HEK293 (cell line): ENCODE measurements at regions not wholly inside any gene's neighbourhood (a gene's known extent, or its start where the extent isn't known, plus 50 kb on each side); places are given as distances from the start of the nearest gene placed in this dataset.
A peak's percentile ranks its signal among the peaks of the same experiment; 100 is the strongest.

Source experiments
- CTCF ChIA-PET: fragments of 350-600 bp; formaldehyde crosslinking; extraction: SDS; loops from one replicate; lab custom pipeline; 2021; ENCODE audit warnings: antibody characterized with exemption; lab: Yijun Ruan, JAX
- POLR2A ChIA-PET: fragments of 300-600 bp; formaldehyde crosslinking; extraction: SDS; loops from one replicate; lab custom pipeline; 2020; ENCODE audit warnings: antibody characterized with exemption, inconsistent platforms; lab: Yijun Ruan, JAX
- H3K27ac ChIP-seq: fragments of 200-500 bp; sonication (Bioruptor generic); 2 replicates; pipeline ENCODE4 v1.5.1; 2014; ENCODE audit warnings: low read depth, low read length, control low read depth, inconsistent platforms; ENCODE audit errors: extremely low read depth
- H3K36me3 ChIP-seq, 2 experiments: fragments of 200-500 bp in 1 of 2; sonication (Bioruptor generic) in 1 of 2; 1 replicate in 1 of 2; 2 replicates in 1 of 2; pipeline ENCODE4 v1.5.1; 2014 to 2017; ENCODE audit warnings: inconsistent platforms in 2 of 2, low read length in 2 of 2; ENCODE audit not compliant: control insufficient read depth in 2 of 2, insufficient read depth in 1 of 2
- H3K4me1 ChIP-seq: fragments of 200-500 bp; sonication (Bioruptor generic); 2 replicates; pipeline ENCODE4 v1.5.1; 2014; ENCODE audit warnings: mild to moderate bottlenecking, low read length, inconsistent platforms; ENCODE audit not compliant: control insufficient read depth, insufficient read depth
- H3K4me3 ChIP-seq: 2 replicates; pipeline ENCODE4 v1.5.1; 2011; ENCODE audit warnings: low read depth, mild to moderate bottlenecking, control low read depth, low read length, moderate library complexity
- H3K9me3 ChIP-seq: fragments of 200-500 bp; sonication (Bioruptor generic); 2 replicates; pipeline ENCODE4 v1.5.1; 2014; ENCODE audit warnings: low read depth, low read length, inconsistent platforms; ENCODE audit not compliant: control insufficient read depth, insufficient read depth
- GFI1B ChIP-seq: fragments of 450-650 bp; formaldehyde crosslinking; IDR thresholded peaks from 2 replicates; pipeline ENCODE4 v1.5.1; 2016; ENCODE audit warnings: missing biosample characterization, missing genetic modification characterization
- GLIS2 ChIP-seq: fragments of 450-650 bp; formaldehyde crosslinking; IDR thresholded peaks from 2 replicates; pipeline ENCODE4 v1.5.1; 2016; ENCODE audit warnings: missing biosample characterization, missing genetic modification characterization
- HOXC10 ChIP-seq: sonication (generic); formaldehyde crosslinking; IDR thresholded peaks from 2 replicates; pipeline ENCODE4 v1.8.1; 2023; ENCODE audit warnings: mild to moderate bottlenecking, missing genetic modification reagents
- MEIS1 ChIP-seq: sonication (generic); formaldehyde crosslinking; IDR thresholded peaks from 2 replicates; pipeline ENCODE4 v1.8.1; 2022; ENCODE audit warnings: missing genetic modification reagents, mild to moderate bottlenecking, borderline replicate concordance
- OSR2 ChIP-seq: fragments of 450-650 bp; formaldehyde crosslinking; IDR thresholded peaks from 2 replicates; pipeline ENCODE4 v1.5.1; 2016; ENCODE audit warnings: missing biosample characterization, missing genetic modification characterization
- SCRT1 ChIP-seq: fragments of 450-650 bp; formaldehyde crosslinking; IDR thresholded peaks from 2 replicates; pipeline ENCODE4 v1.5.1; 2016; ENCODE audit warnings: missing biosample characterization, missing genetic modification characterization, borderline replicate concordance
- SETDB1 ChIP-seq: IDR thresholded peaks from one replicate; pipeline ENCODE4 v1.6.1; 2017; ENCODE audit warnings: mild to moderate bottlenecking, low read length, moderate library complexity, mixed read lengths; ENCODE audit not compliant: insufficient read length
- ZEB2 ChIP-seq: fragments of 450-650 bp; formaldehyde crosslinking; IDR thresholded peaks from 2 replicates; pipeline ENCODE4 v1.5.1; 2016; ENCODE audit warnings: missing biosample characterization, missing genetic modification characterization
- ZFP37 ChIP-seq: fragments of 450-650 bp; formaldehyde crosslinking; IDR thresholded peaks from 2 replicates; pipeline ENCODE4 v1.5.1; 2016; ENCODE audit warnings: missing biosample characterization, missing genetic modification characterization
- ZNF138 ChIP-seq: fragments of 450-650 bp; formaldehyde crosslinking; IDR thresholded peaks from 2 replicates; pipeline ENCODE4 v1.5.1; 2016; ENCODE audit warnings: missing biosample characterization, missing genetic modification characterization, borderline replicate concordance
- ZNF16 ChIP-seq: fragments of 450-650 bp; formaldehyde crosslinking; IDR thresholded peaks from 2 replicates; pipeline ENCODE4 v1.5.1; 2016; ENCODE audit warnings: low read depth, missing biosample characterization, missing genetic modification characterization
- ZNF2 ChIP-seq: fragments of 450-650 bp; formaldehyde crosslinking; IDR thresholded peaks from 2 replicates; pipeline ENCODE4 v1.5.1; 2016; ENCODE audit warnings: missing biosample characterization, missing genetic modification characterization
- ZNF223 ChIP-seq: fragments of 450-650 bp; formaldehyde crosslinking; IDR thresholded peaks from 2 replicates; pipeline ENCODE4 v1.5.1; 2016; ENCODE audit warnings: missing biosample characterization, missing genetic modification characterization
- ZNF266 ChIP-seq: fragments of 450-650 bp; formaldehyde crosslinking; IDR thresholded peaks from 2 replicates; pipeline ENCODE4 v1.5.1; 2016; ENCODE audit warnings: missing biosample characterization, missing genetic modification characterization, low read depth
- ZNF416 ChIP-seq: fragments of 450-650 bp; formaldehyde crosslinking; IDR thresholded peaks from 2 replicates; pipeline ENCODE4 v1.5.1; 2016; ENCODE audit warnings: missing biosample characterization, missing genetic modification characterization
- ZNF514 ChIP-seq: fragments of 450-650 bp; formaldehyde crosslinking; IDR thresholded peaks from 2 replicates; pipeline ENCODE4 v1.5.1; 2016; ENCODE audit warnings: missing biosample characterization, missing genetic modification characterization
- ZNF529 ChIP-seq: fragments of 450-650 bp; formaldehyde crosslinking; IDR thresholded peaks from 2 replicates; pipeline ENCODE4 v1.5.1; 2017; ENCODE audit warnings: missing genetic modification characterization, missing biosample characterization; ENCODE audit not compliant: insufficient replicate concordance
- ZNF561 ChIP-seq: fragments of 450-650 bp; IDR thresholded peaks from 2 replicates; pipeline ENCODE4 v1.5.1; 2018; ENCODE audit warnings: missing biosample characterization, missing genetic modification characterization, borderline replicate concordance
- ZNF600 ChIP-seq: fragments of 450-650 bp; formaldehyde crosslinking; IDR thresholded peaks from 2 replicates; pipeline ENCODE4 v1.5.1; 2016; ENCODE audit warnings: missing biosample characterization, missing genetic modification characterization
- ZNF654 ChIP-seq: fragments of 450-650 bp; formaldehyde crosslinking; IDR thresholded peaks from 2 replicates; pipeline ENCODE4 v1.5.1; 2016; ENCODE audit warnings: low read depth, missing biosample characterization, missing genetic modification characterization
- ZNF670 ChIP-seq: fragments of 450-650 bp; formaldehyde crosslinking; IDR thresholded peaks from 2 replicates; pipeline ENCODE4 v1.5.1; 2016; ENCODE audit warnings: missing biosample characterization, missing genetic modification characterization, low read depth
- TF ChIP-seq, protein P1 (sequence below): fragments of 450-650 bp; formaldehyde crosslinking; IDR thresholded peaks from 2 replicates; pipeline ENCODE4 v1.5.1; 2016; ENCODE audit warnings: missing biosample characterization, missing genetic modification characterization, borderline replicate concordance
- TF ChIP-seq, protein P2 (sequence below): fragments of 450-650 bp; formaldehyde crosslinking; IDR thresholded peaks from 2 replicates; pipeline ENCODE4 v1.5.1; 2016; ENCODE audit warnings: missing biosample characterization, missing genetic modification characterization

DNA sequence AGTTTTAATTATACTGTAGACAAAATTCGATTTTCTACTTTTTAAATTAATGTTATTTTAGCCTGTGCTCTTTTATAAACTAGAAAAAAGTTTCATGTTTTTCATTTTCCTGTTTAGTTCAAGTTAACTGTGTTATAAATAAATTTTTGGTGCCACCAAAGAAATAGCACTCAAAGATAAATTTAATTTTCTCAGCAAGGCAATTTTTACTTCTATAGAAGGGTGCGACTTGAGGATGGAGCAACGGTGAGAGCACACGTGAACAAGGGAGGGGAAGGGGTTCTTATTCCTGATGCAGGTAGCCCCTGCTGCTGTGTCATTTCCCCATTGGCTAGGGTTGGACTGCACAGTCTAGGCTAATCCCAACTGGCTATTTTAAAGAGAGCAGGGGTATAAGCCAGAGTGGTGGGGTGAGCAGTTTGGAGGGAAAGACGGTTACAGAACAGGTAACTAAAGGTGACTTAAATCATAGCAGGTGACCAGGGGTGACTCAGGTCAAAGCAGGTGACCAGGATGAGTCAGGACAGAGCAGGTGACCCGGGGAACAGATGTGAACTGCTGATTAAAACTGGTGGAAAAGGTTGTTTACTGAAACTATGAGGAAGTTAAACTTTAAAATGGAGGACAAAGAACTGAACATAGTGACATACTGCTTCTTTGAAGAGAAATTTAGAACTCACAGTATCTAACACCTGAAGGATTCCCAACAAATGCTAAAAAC is 104.6 kb upstream of the GPBP1 start:
- no peak overlapping the region for H3K4me3 ChIP-seq
- TF ChIP-seq ZNF138 (tag by site-specific recombination) (no peak), HOXC10 (CRISPR knock-in tag) (no peak), ZNF266 (no peak), SETDB1 (peak; percentile 91), GFI1B (tag by site-specific recombination) (no peak), ZNF670 (no peak)
- TF ChIP-seq, protein P1, sequence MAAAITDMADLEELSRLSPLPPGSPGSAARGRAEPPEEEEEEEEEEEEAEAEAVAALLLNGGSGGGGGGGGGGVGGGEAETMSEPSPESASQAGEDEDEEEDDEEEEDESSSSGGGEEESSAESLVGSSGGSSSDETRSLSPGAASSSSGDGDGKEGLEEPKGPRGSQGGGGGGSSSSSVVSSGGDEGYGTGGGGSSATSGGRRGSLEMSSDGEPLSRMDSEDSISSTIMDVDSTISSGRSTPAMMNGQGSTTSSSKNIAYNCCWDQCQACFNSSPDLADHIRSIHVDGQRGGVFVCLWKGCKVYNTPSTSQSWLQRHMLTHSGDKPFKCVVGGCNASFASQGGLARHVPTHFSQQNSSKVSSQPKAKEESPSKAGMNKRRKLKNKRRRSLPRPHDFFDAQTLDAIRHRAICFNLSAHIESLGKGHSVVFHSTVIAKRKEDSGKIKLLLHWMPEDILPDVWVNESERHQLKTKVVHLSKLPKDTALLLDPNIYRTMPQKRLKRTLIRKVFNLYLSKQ = no peak
- TF ChIP-seq, protein P2, sequence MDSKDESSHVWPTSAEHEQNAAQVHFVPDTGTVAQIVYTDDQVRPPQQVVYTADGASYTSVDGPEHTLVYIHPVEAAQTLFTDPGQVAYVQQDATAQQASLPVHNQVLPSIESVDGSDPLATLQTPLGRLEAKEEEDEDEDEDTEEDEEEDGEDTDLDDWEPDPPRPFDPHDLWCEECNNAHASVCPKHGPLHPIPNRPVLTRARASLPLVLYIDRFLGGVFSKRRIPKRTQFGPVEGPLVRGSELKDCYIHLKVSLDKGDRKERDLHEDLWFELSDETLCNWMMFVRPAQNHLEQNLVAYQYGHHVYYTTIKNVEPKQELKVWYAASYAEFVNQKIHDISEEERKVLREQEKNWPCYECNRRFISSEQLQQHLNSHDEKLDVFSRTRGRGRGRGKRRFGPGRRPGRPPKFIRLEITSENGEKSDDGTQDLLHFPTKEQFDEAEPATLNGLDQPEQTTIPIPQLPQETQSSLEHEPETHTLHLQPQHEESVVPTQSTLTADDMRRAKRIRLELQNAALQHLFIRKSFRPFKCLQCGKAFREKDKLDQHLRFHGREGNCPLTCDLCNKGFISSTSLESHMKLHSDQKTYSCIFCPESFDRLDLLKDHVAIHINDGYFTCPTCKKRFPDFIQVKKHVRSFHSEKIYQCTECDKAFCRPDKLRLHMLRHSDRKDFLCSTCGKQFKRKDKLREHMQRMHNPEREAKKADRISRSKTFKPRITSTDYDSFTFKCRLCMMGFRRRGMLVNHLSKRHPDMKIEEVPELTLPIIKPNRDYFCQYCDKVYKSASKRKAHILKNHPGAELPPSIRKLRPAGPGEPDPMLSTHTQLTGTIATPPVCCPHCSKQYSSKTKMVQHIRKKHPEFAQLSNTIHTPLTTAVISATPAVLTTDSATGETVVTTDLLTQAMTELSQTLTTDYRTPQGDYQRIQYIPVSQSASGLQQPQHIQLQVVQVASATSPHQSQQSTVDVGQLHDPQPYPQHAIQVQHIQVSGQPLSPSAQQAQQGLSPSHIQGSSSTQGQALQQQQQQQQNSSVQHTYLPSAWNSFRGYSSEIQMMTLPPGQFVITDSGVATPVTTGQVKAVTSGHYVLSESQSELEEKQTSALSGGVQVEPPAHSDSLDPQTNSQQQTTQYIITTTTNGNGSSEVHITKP (tag by site-specific recombination) = no peak
- TF ChIP-seq, all 188 proteins: peak for 1
- no peaks in the 10 kb centered on the region for H3K9me3 ChIP-seq
- H3K27ac ChIP-seq = no peak overlapping the region
- ChIA-PET POLR2A (no interaction called here), CTCF (no interaction called here)
- no peaks in the 10 kb centered on the region for H3K36me3 ChIP-seq
- H3K4me1 ChIP-seq = no peaks in the 10 kb centered on the region

DNA sequence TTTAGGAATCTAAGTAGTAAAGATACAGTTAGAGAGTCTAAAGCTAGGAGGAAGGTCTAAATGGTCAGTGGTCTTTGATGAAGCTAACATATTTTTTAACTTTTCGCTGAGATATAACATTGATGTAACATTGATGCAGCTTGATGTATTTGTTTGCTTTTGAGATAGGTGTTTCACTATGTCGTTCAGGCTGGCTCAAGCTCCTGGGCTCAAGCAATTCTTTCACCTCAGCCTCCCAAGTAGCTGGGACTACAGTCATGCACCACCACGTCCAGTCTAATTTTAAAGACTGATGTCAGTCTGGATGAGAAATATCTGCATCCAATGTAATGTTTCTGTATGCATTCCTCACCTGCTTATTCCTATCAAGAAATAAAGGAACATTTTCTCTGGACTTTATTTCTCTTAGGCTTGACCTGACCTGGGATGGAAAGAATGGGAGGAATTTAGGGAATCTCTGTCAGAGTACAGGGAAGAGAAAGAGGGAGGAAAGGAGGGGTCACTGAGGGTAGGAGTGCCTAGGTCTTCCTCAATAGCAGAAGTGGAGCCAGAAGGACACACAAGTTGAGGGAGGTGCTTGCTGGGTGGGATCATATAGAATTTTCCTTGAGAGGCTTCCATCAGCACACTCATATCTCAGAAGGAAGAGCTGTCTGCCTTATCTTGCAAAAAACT is 101.5 kb upstream of the GPBP1 start:
- no peaks in the 10 kb centered on the region for H3K36me3 ChIP-seq
- POLR2A ChIA-PET = no interaction called here

DNA sequence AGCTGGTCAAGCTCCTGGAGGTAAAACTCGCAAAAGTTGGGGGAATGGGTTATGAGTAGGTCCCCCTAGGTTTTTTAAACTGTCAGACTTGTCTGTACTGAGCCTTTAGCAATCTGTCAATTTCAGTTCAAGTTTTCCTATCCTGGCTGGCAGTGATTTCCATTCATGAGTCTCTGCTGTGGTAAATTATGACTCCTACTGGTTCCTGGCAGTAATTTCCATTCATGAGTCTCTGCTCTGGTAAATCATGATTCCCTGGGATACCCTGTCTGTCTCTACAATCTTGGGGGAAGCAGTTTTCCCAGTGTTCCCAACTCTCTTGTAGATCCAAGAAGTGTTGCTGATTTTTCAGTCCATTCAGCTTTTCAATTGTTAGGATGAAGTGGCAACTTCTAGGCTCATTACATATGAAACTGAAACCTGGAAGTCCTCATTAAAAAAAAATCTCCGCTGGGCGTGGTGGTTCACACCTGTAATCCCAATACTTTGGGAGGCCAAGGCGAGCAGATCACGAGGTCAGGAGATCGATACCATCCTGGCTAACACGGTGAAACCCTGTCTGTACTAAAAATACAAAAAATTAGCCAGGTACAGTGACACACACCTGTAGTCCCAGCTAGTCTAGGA is 91.3 kb upstream of the GPBP1 start:
- no peak for TF ChIP-seq ZNF2 (tag by site-specific recombination)
- peak; percentile 45 for TF ChIP-seq ZNF654 (tag by site-specific recombination)
- TF ChIP-seq, all 188 proteins: peak for 1
- POLR2A ChIA-PET = no interaction called here
- H3K27ac ChIP-seq = no peak overlapping the region
- H3K4me1 ChIP-seq = no peaks in the 10 kb centered on the region
- no peaks in the 10 kb centered on the region for H3K9me3 ChIP-seq
- no peaks in the 10 kb centered on the region for H3K36me3 ChIP-seq
- CTCF ChIA-PET = interaction anchor here (0.5 to 2.3 kb wide), 9 partner anchors 10 to 823 kb away, joined by 3 to 9 read pairs (median 3); no protein-coding TSS in a partner anchor
- no peak overlapping the region for H3K4me3 ChIP-seq

More for the DNA sequence above, 101.5 kb upstream of the GPBP1 start:
- no peak overlapping the region for H3K4me3 ChIP-seq
- no peak overlapping the region for H3K27ac ChIP-seq
- H3K4me1 ChIP-seq = no peaks in the 10 kb centered on the region
- no peaks in the 10 kb centered on the region for H3K9me3 ChIP-seq
- CTCF ChIA-PET = no interaction called here
- TF ChIP-seq MEIS1 (CRISPR knock-in tag) = no peak
- TF ChIP-seq ZFP37 (tag by site-specific recombination) = no peak
- TF ChIP-seq ZNF529 (tag by site-specific recombination) = no peak
- no peak for TF ChIP-seq ZEB2 (tag by site-specific recombination)
- no peak for TF ChIP-seq ZNF600 (tag by site-specific recombination)
- TF ChIP-seq ZNF416 (tag by site-specific recombination) = no peak
- no peak for TF ChIP-seq ZNF16 (tag by site-specific recombination)
- no peak for TF ChIP-seq ZNF561 (tag by site-specific recombination)
- no peak for TF ChIP-seq OSR2 (tag by site-specific recombination)
- TF ChIP-seq ZNF514 (tag by site-specific recombination) = no peak
- no peak for TF ChIP-seq SCRT1 (tag by site-specific recombination)
- no peak for TF ChIP-seq ZNF223 (tag by site-specific recombination)
- no peak for TF ChIP-seq GLIS2
